ENCODE measurements at regions not wholly inside any gene's neighbourhood (a gene's known extent, or its start where the extent isn't known, plus 50 kb on each side); places are given as distances from the start of the nearest gene placed in this dataset.

GRCh38 chr6:19736066-19736465 is 101.1 kb upstream of the ID4 start:
- DNase-seq (ENCODE audit: low spot score): no peak

DNA sequence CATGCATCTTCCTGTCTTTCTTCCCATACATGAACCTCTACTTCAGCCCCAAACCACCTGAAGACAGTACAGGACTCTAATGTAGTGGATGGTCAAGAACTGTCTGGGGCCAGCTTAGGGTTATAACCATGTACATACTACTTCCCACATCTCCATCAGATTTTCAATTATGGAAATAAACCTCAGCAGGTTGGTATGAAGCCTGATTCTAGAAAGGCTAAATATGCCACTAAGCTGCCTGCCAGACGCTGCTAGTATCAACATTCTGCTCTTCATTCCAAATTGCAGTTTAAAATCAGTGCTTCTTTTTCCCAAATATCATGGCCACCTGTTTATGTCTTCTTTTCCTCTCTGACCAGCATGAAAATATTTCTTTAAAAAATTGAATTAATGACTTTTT is 99.2 kb upstream of the ID4 start:
- DNase-seq (ENCODE audit: low spot score): peak; percentile 14

- no peak for DNase-seq (ENCODE audit: low spot score)
These were observed 87.4 kb upstream of the ID4 start for GRCh38 chr6:19749722-19750121.

DNA sequence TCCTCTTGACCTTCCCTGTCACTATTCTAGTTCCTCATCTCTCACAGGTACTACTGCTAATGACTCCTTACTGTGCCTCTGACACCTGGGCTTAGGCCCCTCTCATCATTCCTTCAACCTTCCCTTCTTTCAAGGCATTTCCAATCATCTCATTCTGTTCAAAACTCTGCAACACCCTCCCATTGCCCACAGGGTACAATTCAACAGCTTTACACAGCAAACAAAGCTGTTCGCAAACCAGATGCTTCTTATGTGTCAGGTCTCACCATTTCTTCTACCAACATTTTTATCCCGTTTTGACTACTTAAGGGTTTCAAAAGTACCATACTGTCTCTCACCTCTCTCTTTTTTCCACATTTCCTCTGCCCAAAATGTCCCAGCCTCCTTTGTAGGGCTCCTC is 84.4 kb upstream of the ID4 start:
- DNase-seq (ENCODE audit: low spot score): no peak

- no peak for DNase-seq (ENCODE audit: low spot score)
These were observed 83.3 kb upstream of the ID4 start for GRCh38 chr6:19753826-19754225.

GRCh38 chr6:19754686-19755085 is 82.5 kb upstream of the ID4 start:
- no peak for DNase-seq (ENCODE audit: low spot score)

DNA sequence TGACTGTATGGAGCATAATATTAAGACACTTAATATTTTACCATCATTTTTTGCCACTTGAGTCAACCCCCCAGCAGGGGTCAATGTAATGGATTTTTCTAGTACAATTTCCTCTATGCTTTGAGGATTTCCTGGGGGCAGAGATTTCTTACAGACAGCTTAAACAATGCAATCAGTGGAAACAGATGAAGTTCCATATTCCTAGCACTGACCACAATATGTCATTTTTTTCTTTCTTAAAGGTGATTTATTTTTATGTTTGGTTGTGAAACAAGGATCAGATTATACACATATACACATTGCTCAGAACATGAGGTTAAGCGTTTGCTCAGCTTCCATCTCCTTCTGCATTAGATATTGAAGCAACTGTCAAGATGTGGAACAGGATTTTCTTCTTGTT is 82.0 kb upstream of the ID4 start:
- DNase-seq (ENCODE audit: low spot score): no peak

GRCh38 chr6:19757036-19757435 is 80.1 kb upstream of the ID4 start:
- DNase-seq (ENCODE audit: low spot score): no peak

DNA sequence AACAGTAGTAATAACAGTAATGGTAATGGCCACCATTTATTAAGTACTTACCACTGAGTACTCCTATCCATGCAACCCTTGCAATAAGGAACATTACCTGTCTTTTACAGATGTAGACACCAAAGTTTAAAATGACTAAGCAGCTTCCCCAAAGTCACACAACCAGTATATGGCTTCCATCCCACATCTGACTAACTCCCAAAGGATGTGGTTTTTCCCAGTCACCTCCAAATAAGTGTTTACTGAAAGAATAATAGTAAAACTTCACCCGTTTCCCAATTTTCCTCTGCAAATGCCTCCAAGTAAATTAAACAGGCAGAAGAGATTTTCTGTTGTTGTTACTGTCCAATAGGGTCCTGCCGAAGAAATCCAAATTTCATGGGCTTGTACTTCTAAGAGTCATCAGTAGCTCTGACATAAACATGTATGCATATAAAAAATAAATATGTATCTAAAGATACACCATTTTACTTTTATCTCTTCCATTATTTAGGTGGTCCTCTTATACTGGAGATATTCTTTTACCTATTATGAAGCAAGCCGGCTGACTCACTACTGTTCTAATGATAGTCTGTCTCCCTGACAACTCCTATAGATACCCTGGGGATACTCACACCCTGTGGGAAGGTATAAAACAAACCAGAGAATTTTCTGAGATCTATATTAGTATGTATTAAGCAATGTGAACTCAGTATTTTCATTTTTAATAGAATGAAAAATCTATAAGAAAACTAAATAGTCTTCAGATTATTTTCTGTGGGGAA is 77.9 kb upstream of the ID4 start:
- DNase-seq (ENCODE audit: low spot score): no peak

DNA sequence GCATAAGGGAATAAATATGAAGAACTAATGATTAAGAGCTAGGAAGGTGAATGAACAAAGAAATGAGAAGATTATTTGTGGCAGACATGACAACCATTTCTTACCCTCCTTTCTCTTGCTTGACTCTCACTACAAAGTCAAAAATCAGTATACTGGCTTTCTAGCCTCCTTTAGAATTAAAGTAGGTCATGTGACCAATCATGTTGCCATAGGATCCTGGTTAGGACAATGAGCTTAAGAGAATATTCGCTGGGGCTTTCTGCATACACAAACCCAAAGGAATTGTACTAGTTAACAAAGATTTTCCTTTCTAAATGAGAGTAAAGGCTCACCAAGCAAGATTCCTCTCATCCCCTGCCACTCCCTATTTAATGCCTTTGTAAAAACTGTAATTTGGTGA is 76.0 kb upstream of the ID4 start:
- no peak for DNase-seq (ENCODE audit: low spot score)

GRCh38 chr6:19771753-19772336 is 65.3 kb upstream of the ID4 start:
- DNase-seq (ENCODE audit: low spot score): no peak

- no peak for DNase-seq (ENCODE audit: low spot score)
These were observed 64.3 kb upstream of the ID4 start for GRCh38 chr6:19772891-19773290.

DNA sequence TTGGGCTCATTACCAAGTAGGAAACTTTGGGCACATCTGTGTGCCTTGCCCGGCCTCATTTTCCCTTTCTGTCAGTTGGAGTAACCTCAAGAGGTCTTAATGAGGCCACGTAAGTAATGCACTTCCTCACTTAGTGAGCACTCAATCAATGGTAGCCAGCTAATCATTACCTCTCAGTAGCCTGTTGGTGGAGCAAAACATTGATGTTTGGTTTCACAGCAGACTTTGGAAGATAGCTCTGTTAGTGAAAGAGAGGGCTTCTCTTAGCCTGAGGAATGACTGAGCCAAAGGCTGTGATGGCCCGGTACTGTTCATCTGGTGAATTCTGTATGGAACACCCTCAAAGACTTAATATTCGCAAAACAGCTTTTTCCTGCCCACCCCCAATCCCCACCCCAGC is 55.9 kb upstream of the ID4 start:
- no peak for DNase-seq (ENCODE audit: low spot score)

GRCh38 chr6:19782588-19782987 is 54.6 kb upstream of the ID4 start:
- DNase-seq (ENCODE audit: low spot score): no peak
